Endothelial cell (in vitro differentiated cells): ENCODE measurements at regions not wholly inside any gene's neighbourhood (a gene's known extent, or its start where the extent isn't known, plus 50 kb on each side); places are given as distances from the start of the nearest gene placed in this dataset.

Experiments used
- DNase-seq: peaks from one replicate; pipeline ENCODE4 v3.0.0; 2021; ENCODE audit warnings: low spot score
- H3K27ac Mint-ChIP-seq: one replicate; pipeline ENCODE4 v1.8.0; 2021; ENCODE audit warnings: mixed read lengths, inconsistent platforms; ENCODE audit not compliant: unreplicated experiment
- H3K27me3 Mint-ChIP-seq: one replicate; pipeline ENCODE4 v1.8.0; 2021; ENCODE audit warnings: mild to moderate bottlenecking, moderate library complexity, mixed read lengths, inconsistent platforms; ENCODE audit not compliant: unreplicated experiment
- H3K36me3 Mint-ChIP-seq: one replicate; pipeline ENCODE4 v1.8.0; 2021; ENCODE audit warnings: mild to moderate bottlenecking, low read depth, mixed read lengths, inconsistent platforms; ENCODE audit not compliant: unreplicated experiment
- H3K4me1 Mint-ChIP-seq: one replicate; pipeline ENCODE4 v1.8.0; 2021; ENCODE audit warnings: mild to moderate bottlenecking, mixed read lengths, inconsistent platforms; ENCODE audit not compliant: unreplicated experiment
- H3K4me3 Mint-ChIP-seq: one replicate; pipeline ENCODE4 v1.8.0; 2021; ENCODE audit warnings: mild to moderate bottlenecking, mixed read lengths, inconsistent platforms; ENCODE audit not compliant: unreplicated experiment
- H3K9me3 Mint-ChIP-seq: one replicate; pipeline ENCODE4 v1.8.0; 2021; ENCODE audit warnings: mixed read lengths, inconsistent platforms; ENCODE audit not compliant: unreplicated experiment
- TF ChIP-seq, protein P1 (sequence below): fragments of 200-600 bp; sonication (generic); IDR thresholded peaks from one replicate; pipeline ENCODE4 v1.5.0; 2021; ENCODE audit warnings: antibody characterized with exemption; ENCODE audit not compliant: unreplicated experiment

DNA sequence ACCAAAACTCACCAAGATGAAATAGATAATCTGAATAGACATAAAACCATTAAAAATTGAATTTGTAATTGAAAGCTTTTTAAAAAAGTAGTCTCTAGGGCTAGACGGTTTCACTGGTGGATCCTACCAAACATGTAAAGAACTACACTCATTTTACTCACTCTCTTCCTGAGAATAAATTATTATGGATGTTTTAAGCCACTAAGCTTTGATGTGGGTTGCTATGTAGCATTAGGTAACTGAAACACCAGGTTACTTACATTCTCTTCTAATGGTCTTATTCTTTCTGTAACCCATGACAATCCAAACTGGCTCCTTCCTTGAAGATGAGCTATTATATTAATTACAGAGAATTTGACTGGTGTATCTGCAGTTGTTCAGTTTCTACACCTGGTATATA lies 385.1 kb downstream of the PPP1R2C start:
- H3K9me3 Mint-ChIP-seq: no peaks in the 10 kb centered on the region
- H3K36me3 Mint-ChIP-seq: no peaks in the 10 kb centered on the region

DNA sequence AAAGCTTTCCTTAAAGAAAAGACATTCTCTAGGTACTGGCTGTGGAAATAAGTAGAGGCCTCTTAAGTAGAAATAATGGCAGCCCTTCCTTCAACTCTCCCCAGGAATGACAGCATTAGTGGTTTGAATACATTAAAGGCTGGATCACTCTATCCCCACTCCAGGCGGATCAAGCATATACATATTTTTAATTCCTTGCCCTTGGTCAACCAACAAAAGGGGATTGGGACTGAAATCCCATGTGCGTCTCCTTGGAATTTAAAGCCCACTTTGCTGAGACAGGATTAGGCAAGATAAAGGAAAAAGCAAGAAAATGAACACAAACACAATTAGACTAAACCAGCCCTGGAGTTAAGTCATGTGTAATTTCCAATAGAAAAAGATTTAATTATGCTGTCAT lies 391.3 kb downstream of the PPP1R2C start:
- Mint-ChIP-seq H3K9me3 (no peaks in the 10 kb centered on the region), H3K4me1 (no peaks in the 10 kb centered on the region), H3K4me3 (no peak overlapping the region), H3K27ac (no peak overlapping the region), H3K36me3 (no peaks in the 10 kb centered on the region), H3K27me3 (peaks cover 3% of the 10 kb centered on the region)
- TF ChIP-seq, protein P1, sequence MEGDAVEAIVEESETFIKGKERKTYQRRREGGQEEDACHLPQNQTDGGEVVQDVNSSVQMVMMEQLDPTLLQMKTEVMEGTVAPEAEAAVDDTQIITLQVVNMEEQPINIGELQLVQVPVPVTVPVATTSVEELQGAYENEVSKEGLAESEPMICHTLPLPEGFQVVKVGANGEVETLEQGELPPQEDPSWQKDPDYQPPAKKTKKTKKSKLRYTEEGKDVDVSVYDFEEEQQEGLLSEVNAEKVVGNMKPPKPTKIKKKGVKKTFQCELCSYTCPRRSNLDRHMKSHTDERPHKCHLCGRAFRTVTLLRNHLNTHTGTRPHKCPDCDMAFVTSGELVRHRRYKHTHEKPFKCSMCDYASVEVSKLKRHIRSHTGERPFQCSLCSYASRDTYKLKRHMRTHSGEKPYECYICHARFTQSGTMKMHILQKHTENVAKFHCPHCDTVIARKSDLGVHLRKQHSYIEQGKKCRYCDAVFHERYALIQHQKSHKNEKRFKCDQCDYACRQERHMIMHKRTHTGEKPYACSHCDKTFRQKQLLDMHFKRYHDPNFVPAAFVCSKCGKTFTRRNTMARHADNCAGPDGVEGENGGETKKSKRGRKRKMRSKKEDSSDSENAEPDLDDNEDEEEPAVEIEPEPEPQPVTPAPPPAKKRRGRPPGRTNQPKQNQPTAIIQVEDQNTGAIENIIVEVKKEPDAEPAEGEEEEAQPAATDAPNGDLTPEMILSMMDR: no peak
- no peak for DNase-seq

More for the DNA sequence above, 385.1 kb downstream of the PPP1R2C start:
- no peak for DNase-seq
- Mint-ChIP-seq H3K4me3 (no peak overlapping the region), H3K27me3 (no peaks in the 10 kb centered on the region), H3K4me1 (no peaks in the 10 kb centered on the region), H3K27ac (no peak overlapping the region)
- TF ChIP-seq, protein P1: no peak

DNA sequence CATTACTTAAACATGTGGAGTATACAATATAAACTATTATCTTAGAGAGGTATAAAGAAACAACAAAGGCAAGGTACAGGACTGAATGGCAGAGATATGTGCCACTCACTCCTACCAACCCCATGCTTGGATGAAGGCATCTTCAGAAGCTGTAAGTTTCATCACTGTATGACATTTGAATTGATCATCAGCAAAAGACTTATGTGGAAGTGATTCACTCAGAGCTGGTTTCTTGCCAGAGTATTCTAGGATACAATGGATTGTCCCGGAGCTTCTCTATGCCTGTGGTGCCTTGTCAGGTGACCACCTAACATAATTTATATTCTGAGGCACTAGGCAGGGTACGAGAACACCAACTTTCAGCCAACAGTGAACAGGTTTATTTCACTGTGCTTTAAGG lies 392.2 kb downstream of the PPP1R2C start:
- no peak for DNase-seq
- Mint-ChIP-seq H3K4me3 (no peak overlapping the region), H3K4me1 (no peaks in the 10 kb centered on the region), H3K27me3 (peaks cover 3% of the 10 kb centered on the region), H3K9me3 (no peaks in the 10 kb centered on the region), H3K36me3 (no peaks in the 10 kb centered on the region), H3K27ac (no peak overlapping the region)
- TF ChIP-seq, protein P1: no peak

DNA sequence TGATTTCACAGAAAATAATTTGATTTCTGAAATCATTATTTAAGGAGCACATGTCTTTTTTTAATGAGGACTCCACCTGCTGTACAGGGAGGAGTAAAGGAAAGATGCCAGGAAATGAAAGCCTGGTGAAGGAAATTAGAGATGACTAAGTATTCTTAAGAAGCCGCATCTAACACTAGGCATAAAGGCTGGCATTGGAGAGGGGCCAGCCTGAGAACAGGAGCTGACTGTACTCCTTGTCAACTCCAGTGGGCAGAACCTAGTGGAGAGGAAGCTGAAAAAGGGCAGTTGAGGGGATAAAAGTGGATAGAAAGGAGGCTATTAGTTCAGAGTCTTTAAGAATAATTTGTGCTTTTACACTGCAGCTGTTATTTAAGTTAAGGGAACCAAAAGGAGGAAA lies 393.0 kb downstream of the PPP1R2C start:
- no peak overlapping the region for H3K27ac Mint-ChIP-seq
- H3K27me3 Mint-ChIP-seq: peaks cover 3% of the 10 kb centered on the region
- TF ChIP-seq, protein P1: no peak
- no peaks in the 10 kb centered on the region for H3K36me3 Mint-ChIP-seq
- no peaks in the 10 kb centered on the region for H3K9me3 Mint-ChIP-seq
- H3K4me1 Mint-ChIP-seq: no peaks in the 10 kb centered on the region
- no peak overlapping the region for H3K4me3 Mint-ChIP-seq
- DNase-seq: no peak

DNA sequence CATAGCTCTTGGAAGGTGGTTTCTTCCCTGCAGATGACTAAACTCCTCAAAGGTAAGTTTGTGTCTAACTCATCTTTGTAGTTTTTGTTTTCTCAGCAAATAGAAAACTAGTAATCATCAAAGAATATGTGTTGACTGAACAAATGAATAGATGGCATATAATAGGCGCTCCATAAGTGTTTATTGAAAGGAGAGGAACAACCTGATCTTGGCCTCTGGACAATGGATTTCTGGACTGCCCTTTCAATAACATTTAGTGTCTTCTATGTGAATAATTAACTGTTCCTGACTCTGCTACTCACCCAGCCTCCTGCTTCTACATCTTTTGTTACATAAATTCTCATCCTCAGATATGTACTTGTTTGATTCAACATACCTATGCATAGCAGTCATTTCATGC lies 399.1 kb downstream of the PPP1R2C start:
- H3K9me3 Mint-ChIP-seq: no peaks in the 10 kb centered on the region
- no peaks in the 10 kb centered on the region for H3K4me1 Mint-ChIP-seq
- H3K27ac Mint-ChIP-seq: no peak overlapping the region
- no peak overlapping the region for H3K4me3 Mint-ChIP-seq
- peaks cover 3% of the 10 kb centered on the region for H3K27me3 Mint-ChIP-seq
- TF ChIP-seq, protein P1: no peak
- DNase-seq: no peak
- H3K36me3 Mint-ChIP-seq: no peaks in the 10 kb centered on the region
